22Rv1 (cell line): ENCODE measurements at regions not wholly inside any gene's neighbourhood (a gene's known extent, or its start where the extent isn't known, plus 50 kb on each side); places are given as distances from the start of the nearest gene placed in this dataset.
"Not testable (repeated sequence)": the region's sequence is repeated elsewhere in the genome, so short reads cannot be mapped to it uniquely, and the experiment has no call there.

Experiments used
- CTCF ChIP-seq: fragments of 450-650 bp; IDR thresholded peaks from 2 replicates; pipeline ENCODE4 v1.5.1; 2017; ENCODE audit warnings: mild to moderate bottlenecking
- ZFX ChIP-seq: fragments of 450-650 bp; IDR thresholded peaks from 2 replicates; pipeline ENCODE4 v1.6.1; 2017; ENCODE audit warnings: antibody characterized with exemption, borderline replicate concordance

- TF ChIP-seq CTCF, ZFX: not testable (repeated sequence)
Observed at GRCh38 chr3:178207627-178208026, 328.6 kb upstream of the KCNMB2 start.
